Right lobe of liver (tissue), 4 donors: ENCODE measurements at regions not wholly inside any gene's neighbourhood (a gene's known extent, or its start where the extent isn't known, plus 50 kb on each side); places are given as distances from the start of the nearest gene placed in this dataset.

Experiments
- POLR2A ChIP-seq: fragments of 450-650 bp; IDR thresholded peaks from one replicate; pipeline ENCODE4 v1.6.1; 2017; ENCODE audit warnings: antibody characterized with exemption, mild to moderate bottlenecking
- TF ChIP-seq, protein P1 (sequence below), 4 donors: fragments of 200-600 bp in 3 of 4; fragments of 450-650 bp in 1 of 4; IDR thresholded peaks; one replicate each; pipeline versions ENCODE4 v1.5.1 to v1.8.0; 2016 to 2022; ENCODE audit warnings: antibody characterized with exemption in 4 of 4, mild to moderate bottlenecking in 2 of 4
- donor health status: DM: no; HTN: no; CAD: no.
- donor health status: DM: no; HTN: no; CAD: no.
- donor health status: DM: no; HTN: yes; CAD: no.

DNA sequence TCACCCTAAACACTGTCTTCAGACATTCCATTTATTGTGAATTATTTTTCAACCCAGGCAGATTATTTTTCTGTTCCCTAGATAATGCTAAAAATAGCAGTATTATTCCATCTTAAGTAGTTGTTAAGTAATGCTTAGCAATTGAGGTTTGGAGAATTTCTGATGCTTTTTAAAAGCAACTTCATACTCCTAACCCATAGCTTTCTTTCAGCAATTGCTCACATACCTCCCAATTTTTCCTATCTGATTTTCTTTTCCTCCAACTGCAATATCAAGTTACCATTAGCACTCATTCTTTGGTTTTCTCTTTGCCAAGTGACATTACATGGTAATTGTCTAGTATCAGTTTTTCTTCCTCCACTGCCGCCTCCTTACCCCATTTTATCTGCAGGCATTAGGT is 104.7 kb downstream of the GPR85 start:
- TF ChIP-seq, protein P1, sequence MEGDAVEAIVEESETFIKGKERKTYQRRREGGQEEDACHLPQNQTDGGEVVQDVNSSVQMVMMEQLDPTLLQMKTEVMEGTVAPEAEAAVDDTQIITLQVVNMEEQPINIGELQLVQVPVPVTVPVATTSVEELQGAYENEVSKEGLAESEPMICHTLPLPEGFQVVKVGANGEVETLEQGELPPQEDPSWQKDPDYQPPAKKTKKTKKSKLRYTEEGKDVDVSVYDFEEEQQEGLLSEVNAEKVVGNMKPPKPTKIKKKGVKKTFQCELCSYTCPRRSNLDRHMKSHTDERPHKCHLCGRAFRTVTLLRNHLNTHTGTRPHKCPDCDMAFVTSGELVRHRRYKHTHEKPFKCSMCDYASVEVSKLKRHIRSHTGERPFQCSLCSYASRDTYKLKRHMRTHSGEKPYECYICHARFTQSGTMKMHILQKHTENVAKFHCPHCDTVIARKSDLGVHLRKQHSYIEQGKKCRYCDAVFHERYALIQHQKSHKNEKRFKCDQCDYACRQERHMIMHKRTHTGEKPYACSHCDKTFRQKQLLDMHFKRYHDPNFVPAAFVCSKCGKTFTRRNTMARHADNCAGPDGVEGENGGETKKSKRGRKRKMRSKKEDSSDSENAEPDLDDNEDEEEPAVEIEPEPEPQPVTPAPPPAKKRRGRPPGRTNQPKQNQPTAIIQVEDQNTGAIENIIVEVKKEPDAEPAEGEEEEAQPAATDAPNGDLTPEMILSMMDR (IDR thresholded peaks at IDR 0.05): no peak
- no peak for TF ChIP-seq POLR2A
